ENCODE measurements at regions not wholly inside any gene's neighbourhood (a gene's known extent, or its start where the extent isn't known, plus 50 kb on each side); places are given as distances from the start of the nearest gene placed in this dataset.
"Not testable (repeated sequence)": the region's sequence is repeated elsewhere in the genome, so short reads cannot be mapped to it uniquely, and the experiment has no call there.

DNA sequence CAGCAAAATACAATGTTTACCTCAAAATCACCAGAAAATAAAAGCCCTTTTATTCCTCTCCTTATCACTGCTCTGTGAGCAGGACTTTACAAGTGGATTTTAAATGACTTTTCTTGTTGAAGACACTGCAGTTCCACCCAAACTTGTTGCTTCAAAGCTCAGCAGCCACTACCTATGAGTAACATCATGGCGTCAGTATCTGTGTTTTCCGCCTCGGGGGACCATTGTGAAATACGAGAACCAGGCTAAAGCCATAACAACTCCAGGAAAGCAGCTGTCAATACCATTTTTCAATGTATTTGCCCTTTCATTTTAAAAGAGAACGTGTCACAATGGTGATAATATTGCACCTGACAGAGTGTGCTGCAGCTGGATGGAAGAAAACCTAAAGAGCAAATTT is 284.0 kb upstream of the RNF32 start:
- Histone ChIP-seq H3K4me2 (no peak overlapping the region), H3K27ac (no peak overlapping the region), H3K79me2 (no peaks in the 10 kb centered on the region), H3K27me3 (no peaks in the 10 kb centered on the region), H3K9me2 (replicated peaks; ENCODE audit: insufficient read depth) (no peaks in the 10 kb centered on the region), H3K4me3 (no peak overlapping the region), H3K9me3 (ENCODE audit: low read depth) (no peaks in the 10 kb centered on the region), H3K36me3 (replicated peaks; ENCODE audit: insufficient read depth, low read depth) (no peaks in the 10 kb centered on the region), H3K4me1 (ENCODE audit: insufficient read depth) (no peaks in the 10 kb centered on the region), H4K20me1 (ENCODE audit: insufficient read depth, poor library complexity, severe bottlenecking) (no peaks in the 10 kb centered on the region), H2AFZ (no peak overlapping the region)
- no peak for TF ChIP-seq EZH2 (IDR thresholded peaks at IDR 0.05; ENCODE audit: borderline replicate concordance)
- no peak for TF ChIP-seq EZH2phosphoT487 (IDR thresholded peaks at IDR 0.05; ENCODE audit: low read depth, severe bottlenecking, unreplicated experiment)
- no peak for TF ChIP-seq CTCF (IDR thresholded peaks at IDR 0.05; ENCODE audit: poor library complexity)
- DNase-seq (ENCODE audit: low spot score) = no peak
- WGBS (ENCODE audit: low lambda C conversion rate, missing lambda C conversion rate) = 81% methylated on average over 5 of the region's 5 CpGs

GRCh38 chr7:156353352-156353751 is 287.2 kb upstream of the RNF32 start:
- Histone ChIP-seq H3K27ac (no peak overlapping the region), H3K4me3 (no peak overlapping the region), H3K9me2 (replicated peaks; ENCODE audit: insufficient read depth) (no peaks in the 10 kb centered on the region), H3K4me2 (no peak overlapping the region), H3K36me3 (replicated peaks; ENCODE audit: insufficient read depth, low read depth) (no peaks in the 10 kb centered on the region), H3K4me1 (ENCODE audit: insufficient read depth) (no peaks in the 10 kb centered on the region), H3K9me3 (ENCODE audit: low read depth) (no peaks in the 10 kb centered on the region), H3K79me2 (no peaks in the 10 kb centered on the region), H4K20me1 (ENCODE audit: insufficient read depth, poor library complexity, severe bottlenecking) (no peaks in the 10 kb centered on the region), H3K27me3 (no peaks in the 10 kb centered on the region), H2AFZ (no peak overlapping the region)
- 93% methylated on average over 7 of the region's 7 CpGs for WGBS (ENCODE audit: low lambda C conversion rate, missing lambda C conversion rate)
- no peak for DNase-seq (ENCODE audit: low spot score)
- TF ChIP-seq CTCF (IDR thresholded peaks at IDR 0.05; ENCODE audit: poor library complexity) (no peak), EZH2phosphoT487 (IDR thresholded peaks at IDR 0.05; ENCODE audit: low read depth, severe bottlenecking, unreplicated experiment) (no peak), EZH2 (IDR thresholded peaks at IDR 0.05; ENCODE audit: borderline replicate concordance) (no peak)

DNA sequence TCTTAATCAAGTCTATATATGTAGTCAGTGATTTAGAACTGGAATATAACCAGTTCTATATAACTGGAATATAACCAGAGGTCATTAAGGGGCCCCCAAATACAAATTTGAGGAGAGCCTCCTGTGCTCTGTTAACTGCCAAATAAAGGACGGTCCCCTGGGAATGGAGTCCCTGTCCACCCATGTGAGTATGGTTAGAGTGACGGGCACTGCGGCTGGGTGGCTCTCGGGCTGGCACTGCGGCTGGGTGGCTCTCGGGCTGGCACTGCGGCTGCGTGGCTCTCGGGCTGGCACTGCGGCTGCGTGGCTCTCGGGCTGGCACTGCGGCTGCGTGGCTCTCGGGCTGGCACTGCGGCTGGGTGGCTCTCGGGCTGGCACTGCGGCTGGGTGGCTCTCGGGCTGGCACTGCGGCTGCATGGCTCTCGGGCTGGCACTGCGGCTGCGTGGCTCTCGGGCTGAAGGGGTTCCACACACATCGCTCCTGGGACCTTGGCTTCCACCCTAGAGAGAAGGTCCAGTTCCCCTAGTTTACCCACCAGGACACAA is 292.8 kb upstream of the RNF32 start:
- not testable (repeated sequence) for H4K20me1 ChIP-seq (ENCODE audit: insufficient read depth, poor library complexity, severe bottlenecking); H3K79me2 ChIP-seq; H3K4me2 ChIP-seq; H3K36me3 ChIP-seq (replicated peaks; ENCODE audit: insufficient read depth, low read depth); H2AFZ ChIP-seq; H3K9me3 ChIP-seq (ENCODE audit: low read depth); DNase-seq (ENCODE audit: low spot score); H3K4me1 ChIP-seq (ENCODE audit: insufficient read depth); H3K4me3 ChIP-seq; H3K27me3 ChIP-seq; H3K27ac ChIP-seq; H3K9me2 ChIP-seq (replicated peaks; ENCODE audit: insufficient read depth)
- 97% methylated on average over 20 of the region's 25 CpGs for WGBS (ENCODE audit: low lambda C conversion rate, missing lambda C conversion rate)

- no peaks in the 10 kb centered on the region for H3K9me2 ChIP-seq (replicated peaks; ENCODE audit: insufficient read depth)
- 79% methylated on average over 12 of the region's 12 CpGs for WGBS (ENCODE audit: low lambda C conversion rate, missing lambda C conversion rate)
- H3K36me3 ChIP-seq (replicated peaks; ENCODE audit: insufficient read depth, low read depth) = no peaks in the 10 kb centered on the region
- no peak overlapping the region for H3K4me2 ChIP-seq
- no peak for TF ChIP-seq EZH2 (IDR thresholded peaks at IDR 0.05; ENCODE audit: borderline replicate concordance)
- no peak for TF ChIP-seq EZH2phosphoT487 (IDR thresholded peaks at IDR 0.05; ENCODE audit: low read depth, severe bottlenecking, unreplicated experiment)
- no peak for TF ChIP-seq CTCF (IDR thresholded peaks at IDR 0.05; ENCODE audit: poor library complexity)
- H3K4me3 ChIP-seq = no peak overlapping the region
- no peaks in the 10 kb centered on the region for H4K20me1 ChIP-seq (ENCODE audit: insufficient read depth, poor library complexity, severe bottlenecking)
- no peak overlapping the region for H2AFZ ChIP-seq
- H3K9me3 ChIP-seq (ENCODE audit: low read depth) = no peaks in the 10 kb centered on the region
- H3K79me2 ChIP-seq = no peaks in the 10 kb centered on the region
- H3K4me1 ChIP-seq (ENCODE audit: insufficient read depth) = no peaks in the 10 kb centered on the region
- no peak overlapping the region for H3K27ac ChIP-seq
- no peak for DNase-seq (ENCODE audit: low spot score)
- H3K27me3 ChIP-seq = no peaks in the 10 kb centered on the region
Measured at GRCh38 chr7:156347132-156347531, 293.4 kb upstream of the RNF32 start.

All from hepatocyte (in vitro differentiated cells).